Stimulated activated CD4-positive, alpha-beta T cell treated with anti-CD3 and anti-CD28 coated beads, Interleukin-4, amount 100 ng/mL, for 24 hours (primary cell): ENCODE measurements at regions not wholly inside any gene's neighbourhood (a gene's known extent, or its start where the extent isn't known, plus 50 kb on each side); places are given as distances from the start of the nearest gene placed in this dataset.

ENCODE experiments used
- DNase-seq: peaks from one replicate; pipeline ENCODE4 v3.0.0-alpha.2; 2020

DNA sequence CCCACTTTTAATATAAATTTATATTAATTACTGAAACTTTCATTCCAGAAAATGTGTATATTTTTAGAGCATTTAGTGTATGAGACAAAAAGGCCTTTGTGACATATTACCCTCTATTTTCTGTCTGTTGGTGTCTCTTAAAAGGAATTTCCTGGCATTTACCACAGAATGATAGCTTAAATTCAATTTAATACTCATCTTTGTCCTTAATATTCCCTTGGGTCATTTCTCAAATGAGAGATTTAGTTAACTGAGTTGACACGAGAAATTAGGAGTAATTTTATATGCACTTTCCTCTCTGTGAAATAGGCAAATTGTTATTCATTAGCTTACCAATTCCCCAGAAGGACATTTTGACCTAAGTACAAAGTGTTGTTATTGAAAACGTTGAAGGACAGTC, 101.7 kb upstream of the CTTNBP2 start:
- no peak for DNase-seq

DNA sequence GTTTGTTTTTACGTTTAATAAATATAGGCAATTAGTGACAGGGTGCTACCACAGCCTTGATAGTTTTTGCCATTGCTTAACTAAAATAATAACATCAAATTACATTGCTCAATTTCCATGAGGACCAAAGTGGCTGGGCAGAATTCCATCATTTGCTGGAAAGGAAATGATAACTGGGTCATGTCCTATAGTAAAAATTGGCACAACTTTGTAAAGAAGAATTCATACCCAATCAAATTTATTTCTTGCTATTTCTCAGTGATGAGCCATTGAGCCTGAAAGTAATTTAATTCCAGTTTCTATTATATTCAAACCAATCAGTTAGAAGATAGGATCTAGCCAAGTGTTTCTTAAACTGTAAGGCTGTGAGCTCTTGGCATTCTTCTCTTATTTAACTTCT, 102.2 kb upstream of the CTTNBP2 start:
- DNase-seq: no peak

DNA sequence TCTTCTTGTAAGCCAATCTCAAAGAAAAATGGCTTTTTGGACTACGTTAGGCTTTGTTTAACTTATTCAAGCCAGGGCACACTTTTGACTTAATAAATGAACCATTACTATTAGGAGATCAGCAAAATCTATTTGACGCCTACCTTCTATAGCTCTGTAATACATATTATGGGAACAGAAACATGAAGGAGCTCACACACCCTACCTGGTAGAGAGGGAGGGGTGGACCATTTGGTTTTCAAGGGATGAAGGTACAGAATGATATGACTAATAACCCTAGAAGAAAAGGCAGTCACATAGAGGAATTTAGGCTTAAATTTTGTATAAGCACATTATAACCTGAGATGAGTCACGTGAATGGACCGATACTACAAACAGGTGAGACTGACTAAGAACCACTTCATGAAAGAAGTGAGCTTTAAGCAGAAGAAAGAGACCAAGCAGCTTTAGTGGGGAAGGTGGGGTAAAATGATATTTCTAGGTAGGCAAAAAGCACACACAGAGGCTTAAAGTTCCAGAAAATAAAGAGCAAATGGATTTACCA, 106.8 kb upstream of the CTTNBP2 start:
- DNase-seq: no peak

DNA sequence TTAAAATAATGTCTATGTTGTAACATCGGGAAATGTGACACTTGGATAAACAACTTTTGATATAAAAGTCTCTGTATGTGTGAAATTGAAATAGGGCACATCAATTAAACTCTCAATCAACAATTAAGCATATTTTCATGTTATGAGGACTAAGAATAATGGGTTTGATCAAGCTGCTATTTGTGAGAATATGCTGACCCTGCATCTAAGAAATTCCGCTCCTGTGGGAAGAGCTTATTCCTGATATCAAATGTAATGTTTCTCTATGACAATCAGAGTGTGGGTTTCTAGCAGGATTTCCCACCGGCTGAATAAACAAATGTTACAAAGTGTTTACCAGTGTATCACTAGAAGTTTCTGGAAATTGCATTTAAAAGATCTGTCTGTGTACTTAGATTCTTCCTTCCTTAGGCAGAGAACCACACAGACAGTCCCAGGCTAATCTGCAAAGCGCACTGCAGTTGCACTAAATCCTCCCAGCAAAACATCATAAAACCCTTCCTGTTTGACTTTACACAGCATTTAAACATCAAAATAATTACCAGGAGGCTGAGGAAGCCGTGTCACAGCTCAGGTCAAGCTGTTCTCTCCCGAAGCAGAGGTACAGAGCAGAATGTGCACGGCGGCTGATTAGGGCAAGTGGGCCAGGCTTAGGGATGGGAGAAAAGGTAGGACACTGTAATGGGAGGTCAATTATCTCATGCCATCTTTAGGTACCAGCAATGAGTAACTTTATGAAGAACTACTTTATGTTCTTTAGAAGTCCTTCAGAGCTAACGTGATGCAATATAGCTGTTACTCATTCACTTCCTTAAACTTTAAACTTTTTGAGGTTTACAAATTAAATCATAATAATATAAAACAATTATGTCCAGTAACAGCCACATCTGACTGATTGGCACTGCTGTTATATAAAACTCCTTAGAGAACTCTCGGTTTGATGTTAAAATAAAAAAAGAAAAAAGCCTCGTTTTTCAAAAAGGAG, 109.1 kb upstream of the CTTNBP2 start:
- DNase-seq: no peak

DNA sequence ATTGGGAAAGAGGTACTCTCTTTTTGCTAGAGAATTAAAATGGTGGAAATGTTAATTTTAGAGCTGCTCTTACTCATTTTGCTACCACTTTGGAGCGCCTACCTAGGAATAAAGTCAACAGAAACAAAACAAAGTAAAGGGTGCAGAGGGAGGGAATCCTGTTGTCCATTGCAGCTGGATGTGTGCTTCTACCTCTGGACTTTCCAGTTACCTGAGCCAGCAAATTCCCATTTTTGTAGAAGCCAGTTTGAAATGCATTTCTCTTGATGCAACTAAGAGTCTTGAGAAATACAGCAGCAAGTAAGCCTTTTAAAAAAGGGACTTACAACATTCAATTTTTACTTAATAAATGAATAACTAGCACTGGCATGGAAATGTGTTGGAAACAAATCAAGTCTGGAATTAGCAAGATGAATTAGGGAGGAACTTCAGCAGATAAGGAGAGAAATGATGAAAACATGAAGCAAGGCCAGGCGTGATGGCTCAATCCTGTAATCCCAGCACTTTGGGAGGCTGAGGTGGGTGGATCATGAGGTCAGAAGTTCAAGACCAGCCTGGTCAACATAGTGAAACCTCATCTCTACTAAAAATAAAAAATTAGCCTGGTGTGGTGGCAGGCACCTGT, 113.5 kb upstream of the CTTNBP2 start:
- no peak for DNase-seq

DNA sequence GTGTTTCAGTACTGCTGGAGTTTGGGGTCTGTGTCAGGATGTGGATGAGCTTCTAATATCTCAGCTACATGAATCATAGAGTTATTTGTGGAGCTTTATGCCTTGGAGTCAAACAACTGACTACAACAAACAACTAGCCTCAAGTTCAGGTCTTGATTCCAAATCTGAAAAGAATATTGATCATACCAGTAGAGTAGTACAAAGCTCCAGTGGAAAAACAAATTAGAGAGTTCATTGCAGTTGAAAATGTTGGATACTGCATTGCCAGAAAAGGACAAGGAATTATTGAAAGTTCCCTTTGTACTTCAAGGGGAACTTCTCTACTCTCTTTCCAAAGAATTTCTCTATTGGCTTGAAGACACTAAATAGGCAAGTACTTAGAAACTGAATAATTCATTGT, 117.6 kb upstream of the CTTNBP2 start:
- no peak for DNase-seq

DNA sequence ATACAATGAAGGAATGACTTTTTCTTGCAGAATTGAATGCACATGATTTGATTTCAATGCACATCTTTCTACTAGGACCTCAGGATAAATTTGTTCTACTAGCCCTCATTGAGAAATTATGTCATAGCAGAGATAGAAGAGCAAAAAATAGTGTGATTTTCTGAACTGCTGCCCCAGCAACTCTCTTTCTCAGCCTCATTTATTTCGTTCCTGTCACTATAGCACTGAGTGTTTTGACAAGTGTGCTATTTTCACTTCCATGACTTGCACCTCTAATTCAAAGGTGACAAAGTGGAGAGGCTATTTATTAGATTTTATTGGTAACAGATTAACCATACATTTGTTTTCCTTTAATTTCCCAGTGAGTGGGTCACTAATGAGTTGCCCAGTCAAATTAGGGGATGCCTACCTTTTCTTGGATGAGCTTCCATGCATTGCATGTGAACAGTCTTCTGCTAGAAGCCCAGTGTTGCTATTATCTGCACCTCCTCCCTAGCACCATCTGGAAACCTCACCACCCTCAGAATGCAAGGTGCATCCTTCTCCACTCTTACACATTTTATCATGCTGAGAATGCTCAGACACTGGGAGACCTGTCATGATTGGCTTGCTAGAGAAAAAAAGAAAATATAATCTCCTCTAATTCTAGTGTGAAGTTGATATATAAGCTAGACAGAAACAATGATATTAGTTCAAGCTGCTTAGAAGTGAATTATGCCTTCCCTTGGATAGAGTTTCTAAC, 119.6 kb upstream of the CTTNBP2 start:
- no peak for DNase-seq

DNA sequence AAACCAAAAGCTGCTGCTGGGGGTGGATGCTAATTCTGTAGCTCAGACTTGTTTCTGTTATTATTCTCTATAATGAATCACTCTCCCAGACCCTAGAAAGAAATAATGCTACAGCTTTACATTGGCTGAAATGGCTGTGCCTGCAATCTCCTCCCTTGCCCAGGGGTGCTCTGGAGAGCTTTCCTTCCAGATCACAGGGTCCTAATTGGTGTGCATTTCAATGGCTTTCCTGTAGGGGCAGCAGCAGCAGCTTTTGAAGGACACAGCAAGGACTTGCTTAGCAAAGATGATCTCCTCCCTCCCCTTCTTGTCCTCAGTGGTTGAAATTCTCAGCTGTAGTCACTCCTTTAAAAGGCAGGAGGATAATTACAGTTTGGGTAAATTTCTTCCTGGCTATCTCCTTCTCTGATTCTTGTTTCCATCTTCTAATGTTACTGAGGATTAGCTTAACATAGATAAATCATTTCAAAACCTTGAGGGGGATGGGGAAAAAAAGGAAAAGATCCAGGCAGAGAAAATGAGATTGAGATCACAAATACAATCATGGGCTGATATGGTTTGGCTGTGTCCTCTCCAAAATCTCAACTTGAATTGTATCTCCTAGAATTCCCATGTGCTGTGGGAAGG, 120.2 kb upstream of the CTTNBP2 start:
- DNase-seq: no peak

DNA sequence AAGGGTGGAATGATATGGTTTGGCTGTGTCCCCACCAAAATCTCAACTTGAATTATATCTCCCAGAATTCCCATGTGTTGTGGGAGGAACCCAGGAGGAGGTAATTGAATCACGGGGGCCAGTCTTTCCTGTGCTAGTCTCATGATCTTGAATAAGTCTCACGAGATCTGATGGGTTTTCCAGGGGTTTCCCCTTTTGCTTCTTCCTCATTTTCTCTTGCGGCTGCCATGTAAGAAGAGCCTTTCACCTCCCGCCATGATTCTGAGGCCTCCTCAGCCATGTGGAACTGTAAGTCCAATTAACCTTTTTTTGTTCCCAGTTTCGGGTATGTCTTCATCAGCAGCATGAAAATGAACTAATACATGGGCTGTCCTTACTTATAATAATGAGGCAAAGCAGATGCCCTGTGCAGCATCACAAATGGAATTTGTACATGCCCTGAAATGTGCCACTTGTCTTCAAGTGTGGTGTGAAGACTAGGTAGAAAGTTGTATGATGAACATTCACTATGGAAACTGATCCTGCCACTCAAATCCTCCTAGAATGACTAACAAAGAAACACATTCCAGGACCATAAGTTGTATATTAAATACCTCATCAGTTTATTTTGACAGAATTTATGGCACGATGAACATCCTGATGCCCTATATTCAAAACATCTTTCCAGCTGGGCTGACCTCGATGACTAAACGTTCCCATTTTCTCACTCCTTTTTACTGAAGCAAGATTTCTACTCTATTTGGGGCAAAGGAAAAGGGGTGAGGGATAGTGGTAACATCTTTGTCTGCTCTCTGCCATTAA, 122.8 kb upstream of the CTTNBP2 start:
- DNase-seq: no peak

DNA sequence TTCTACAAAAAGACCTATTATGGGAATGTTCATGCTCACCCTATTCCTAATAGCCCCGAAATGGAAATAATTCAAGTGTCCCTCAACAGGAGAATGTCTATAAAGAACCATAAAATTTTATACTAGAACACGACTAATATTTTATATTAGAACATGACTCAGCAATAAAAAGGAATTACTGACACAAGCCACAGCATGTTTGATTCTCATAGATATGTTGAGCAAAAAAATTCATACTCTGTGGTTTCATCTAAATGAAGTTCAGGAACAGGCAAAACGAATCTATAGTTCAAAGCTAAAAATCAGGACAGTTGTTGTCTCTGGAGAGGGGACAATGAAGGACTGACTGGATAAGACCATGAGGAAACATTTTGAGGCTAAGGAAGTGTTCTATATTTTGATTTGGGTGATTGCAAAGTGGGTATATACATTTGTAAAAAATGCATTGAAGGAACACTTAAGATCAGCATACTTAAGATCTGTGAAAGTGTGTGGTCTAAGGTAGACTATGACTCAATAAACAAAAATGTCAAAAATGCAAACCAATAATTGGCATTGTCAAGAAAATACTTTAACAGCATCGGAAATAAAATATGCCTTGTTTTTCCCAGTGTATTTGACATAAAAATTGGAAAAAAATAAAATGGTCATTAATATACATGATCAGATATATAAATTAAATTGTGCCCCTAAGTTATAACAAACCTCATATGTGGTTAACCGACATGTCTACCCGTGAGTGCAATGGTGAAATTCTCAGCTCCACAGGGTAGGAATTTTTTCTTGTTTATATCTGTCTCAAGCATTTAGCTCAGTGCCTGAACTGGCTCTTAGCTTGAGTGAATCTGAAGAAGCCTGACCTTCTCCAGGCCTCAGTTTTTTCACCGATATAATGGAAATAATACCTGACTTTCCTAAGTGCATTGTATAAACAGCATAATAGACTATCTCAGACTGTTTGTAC, 124.9 kb upstream of the CTTNBP2 start:
- no peak for DNase-seq

DNA sequence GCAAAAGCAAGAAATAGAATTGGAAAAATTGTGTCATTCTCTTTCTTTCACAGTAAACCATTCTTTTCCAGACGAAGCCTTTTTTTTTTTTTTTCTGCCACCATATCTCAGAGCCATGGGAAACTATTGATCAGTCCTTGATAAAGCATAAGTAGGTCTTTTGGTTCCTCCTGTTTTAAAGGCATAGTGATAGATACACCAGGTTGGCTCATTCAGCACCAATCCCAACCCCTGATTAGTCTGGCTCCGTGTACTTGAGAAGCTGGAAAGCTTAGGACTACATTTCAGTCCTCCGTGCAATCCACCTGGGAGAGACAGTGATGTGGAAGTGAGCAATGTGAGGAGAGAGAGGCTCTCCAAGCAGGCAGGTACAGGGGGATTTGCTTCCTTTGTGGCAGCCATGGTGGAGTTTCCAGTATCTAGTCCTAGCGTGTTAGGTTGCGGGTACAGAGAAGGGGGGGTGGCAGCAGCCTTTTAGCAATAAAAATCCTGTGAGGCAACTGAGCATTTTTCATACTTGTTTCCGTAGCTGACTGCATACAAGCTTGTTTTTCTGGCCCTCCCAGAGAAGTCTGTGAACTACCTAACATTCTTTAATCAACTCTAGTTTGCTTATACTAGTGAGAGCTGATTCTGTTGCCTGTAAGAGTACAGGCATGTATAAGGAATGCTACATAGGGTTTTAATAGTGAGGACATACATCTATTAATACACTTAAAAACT, 127.4 kb upstream of the CTTNBP2 start:
- DNase-seq: no peak

DNA sequence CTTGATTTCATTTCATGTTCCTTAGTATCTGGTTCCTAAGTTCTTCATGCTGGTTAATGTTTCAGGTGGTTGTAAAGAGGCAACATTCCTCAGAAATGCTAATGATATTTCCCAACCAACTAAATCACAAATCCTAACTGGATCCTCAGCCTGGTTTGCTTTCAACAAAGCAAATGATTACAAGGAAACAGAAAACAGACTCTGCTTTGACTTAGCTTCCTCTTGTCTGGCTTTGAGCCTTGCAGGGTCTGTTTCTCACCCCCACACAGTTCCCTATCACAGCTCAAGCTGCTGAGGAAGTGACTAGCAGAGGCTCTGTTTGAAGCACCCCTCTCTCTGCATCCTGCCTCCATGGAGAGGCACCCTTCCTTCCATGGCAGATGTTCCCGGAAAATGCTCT, 130.2 kb upstream of the CTTNBP2 start:
- no peak for DNase-seq

DNA sequence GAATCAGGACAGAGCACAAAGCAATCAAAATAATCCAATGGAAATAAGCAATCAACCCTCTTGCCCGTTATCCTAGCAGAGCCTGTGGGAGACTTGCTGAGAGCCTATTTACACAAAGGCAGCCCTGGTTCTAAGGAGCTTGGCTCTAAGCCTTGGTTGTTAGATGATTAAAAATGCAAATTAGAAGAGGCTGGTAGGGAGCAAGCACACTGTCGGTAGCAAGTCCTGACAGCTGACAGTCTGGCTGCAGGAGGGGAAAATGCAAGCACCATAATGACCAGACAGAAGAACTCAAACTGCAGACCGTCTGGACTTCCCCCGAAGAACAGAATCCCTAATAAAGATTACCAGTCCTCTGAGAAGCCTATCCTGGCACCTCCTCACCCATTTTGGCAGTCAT, 131.8 kb upstream of the CTTNBP2 start:
- DNase-seq: no peak

DNA sequence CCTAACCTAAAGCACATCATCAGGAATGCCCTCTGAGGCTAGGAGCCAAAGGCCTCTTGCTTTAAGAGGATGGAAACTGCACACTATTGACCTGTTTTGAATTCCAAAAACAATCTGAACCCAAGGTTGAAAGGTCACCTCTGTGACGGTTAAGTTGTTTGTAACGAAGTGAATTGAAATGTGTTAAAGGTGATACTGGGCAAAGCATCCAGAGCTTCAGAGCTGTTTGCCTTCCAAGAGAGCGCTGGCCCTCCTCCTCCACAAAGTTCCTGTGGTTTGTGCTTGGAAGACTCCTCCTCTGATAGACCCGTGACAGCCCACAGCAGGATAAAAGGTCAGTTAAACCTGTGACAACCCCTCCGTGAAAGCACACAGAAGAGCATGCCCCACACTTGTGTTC, 133.7 kb upstream of the CTTNBP2 start:
- DNase-seq: no peak

DNA sequence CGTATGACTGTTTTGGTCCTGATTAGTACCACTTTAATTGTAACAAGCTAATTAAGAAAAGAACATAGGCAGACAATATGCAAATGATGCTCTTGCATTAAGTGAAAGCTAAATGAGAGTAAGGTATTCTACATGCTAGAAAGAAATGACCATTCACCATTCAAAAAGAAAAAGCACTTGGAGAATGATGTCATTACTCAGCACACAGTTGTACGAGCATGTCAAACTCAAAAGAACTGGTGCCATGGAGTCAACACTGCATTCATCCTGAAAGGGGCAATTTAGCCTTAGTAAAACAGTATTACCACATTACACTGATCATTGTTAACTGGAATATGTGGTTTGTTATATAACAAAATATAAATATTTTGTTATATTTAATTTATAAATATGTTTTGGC, 136.2 kb upstream of the CTTNBP2 start:
- no peak for DNase-seq

DNA sequence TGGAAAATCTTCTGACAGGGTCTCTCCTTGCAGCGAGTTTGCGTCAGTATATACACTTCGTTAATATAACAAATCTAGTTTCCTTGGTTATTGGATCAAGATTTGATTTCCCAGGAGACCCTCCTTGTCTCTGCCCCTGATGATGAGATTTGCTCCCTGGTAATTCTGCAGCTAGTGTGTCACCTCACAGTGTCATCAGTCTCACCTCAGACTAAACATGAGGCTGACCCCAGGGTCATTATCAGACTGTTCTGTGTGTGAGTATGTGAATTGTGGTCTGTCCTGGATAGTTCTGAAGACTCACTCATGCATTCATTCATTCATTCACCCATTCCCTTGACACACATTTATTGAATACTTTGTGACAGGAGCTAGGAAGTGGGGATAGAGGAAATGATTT, 138.4 kb upstream of the CTTNBP2 start:
- no peak for DNase-seq

DNA sequence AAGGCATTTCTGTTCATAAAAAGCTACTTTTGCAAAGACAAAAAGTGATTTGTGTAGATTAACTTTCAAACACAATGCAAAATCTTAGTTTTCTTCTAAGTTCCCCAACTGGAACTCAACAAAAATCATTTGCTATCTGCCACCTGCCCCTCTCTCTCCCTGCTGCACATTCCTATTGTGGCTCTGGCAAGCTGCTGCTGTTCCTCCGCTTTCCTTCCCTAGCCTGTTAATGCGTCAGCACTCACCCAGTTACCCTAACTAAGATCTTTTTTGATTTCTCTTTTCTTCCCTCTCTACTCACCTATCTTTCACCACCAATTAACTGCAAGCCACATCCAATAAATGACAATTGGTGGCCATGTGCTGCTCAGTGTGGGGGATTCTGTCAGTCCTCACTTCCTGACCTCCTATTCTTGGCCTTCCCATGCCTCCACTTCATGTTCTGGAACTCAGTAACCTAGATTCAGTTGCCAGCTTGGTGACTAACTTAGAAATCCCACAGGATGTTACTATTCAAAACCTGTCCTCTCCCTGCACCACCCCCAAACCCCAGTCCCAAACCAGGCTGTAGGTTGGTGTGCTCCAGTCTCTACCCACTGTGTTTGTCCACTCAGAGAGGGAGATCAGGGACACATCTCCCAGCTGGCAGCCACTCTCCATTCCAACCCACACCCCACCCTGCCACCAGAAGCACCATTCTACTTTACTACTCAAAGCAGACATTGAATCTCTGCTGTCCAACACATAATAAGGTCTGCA, 140.2 kb upstream of the CTTNBP2 start:
- no peak for DNase-seq

DNA sequence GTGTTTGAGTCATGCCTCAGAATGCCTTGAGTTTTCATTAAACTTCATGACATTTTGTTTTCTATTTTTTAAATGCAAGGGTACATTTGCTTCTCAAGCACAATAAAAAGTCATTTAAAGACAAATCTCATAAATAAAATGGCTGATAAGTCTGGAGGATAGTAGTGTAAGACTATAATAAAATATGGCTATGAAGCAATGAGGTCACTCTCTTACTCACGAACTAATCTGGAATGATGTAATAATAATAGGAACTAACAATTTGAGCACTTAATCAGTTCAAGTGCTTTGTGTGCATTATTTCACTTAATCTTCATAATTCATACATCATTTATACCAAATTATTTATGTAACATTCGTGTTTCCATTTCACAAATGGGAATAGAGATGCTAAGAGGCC, 149.3 kb upstream of the CTTNBP2 start:
- no peak for DNase-seq

DNA sequence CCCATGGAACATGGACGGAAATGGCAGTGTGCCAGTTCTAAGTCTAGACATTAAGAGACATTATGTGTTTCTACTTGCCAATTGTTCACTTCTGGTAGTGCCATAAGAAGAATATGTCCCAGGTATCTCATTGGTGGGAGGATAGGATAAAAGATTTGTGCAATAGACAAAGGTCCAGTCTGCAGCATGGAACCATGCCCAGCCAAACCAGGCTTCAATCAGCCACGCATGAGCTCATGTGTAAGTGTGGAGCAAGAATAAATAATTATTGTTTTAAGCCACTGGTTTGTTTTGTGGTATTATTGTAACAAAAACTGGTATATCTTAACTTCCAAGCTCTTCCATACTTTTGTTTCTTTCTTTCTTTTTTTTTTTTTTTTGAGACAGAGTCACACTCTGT, 153.6 kb upstream of the CTTNBP2 start:
- DNase-seq: no peak
